ENCODE measurements at regions not wholly inside any gene's neighbourhood (a gene's known extent, or its start where the extent isn't known, plus 50 kb on each side); places are given as distances from the start of the nearest gene placed in this dataset.

- Histone ChIP-seq H3K27ac (no peak overlapping the region), H3K9me3 (no peaks in the 10 kb centered on the region), H3K4me1 (no peaks in the 10 kb centered on the region), H3K36me3 (no peaks in the 10 kb centered on the region), H3K4me3 (no peak overlapping the region), H3K27me3 (no peaks in the 10 kb centered on the region)
- 2% methylated on average over 12 of the region's 17 CpGs for WGBS (ENCODE audit: insufficient coverage, low coverage, low lambda C conversion rate, missing lambda C conversion rate)
- intact Hi-C loops (cut with DNase I) = no loop called here
- ATAC-seq (no peak), DNase-seq (no peak)
- TF ChIP-seq POLR2A (IDR thresholded peaks at IDR 0.05) = no peak
- TF ChIP-seq CTCF (IDR thresholded peaks at IDR 0.05) = no peak
Measured at GRCh38 chr16:86444261-86444660, 66.1 kb upstream of the FOXF1 start.

GRCh38 chr16:86444661-86445060 is 65.7 kb upstream of the FOXF1 start:
- WGBS (ENCODE audit: insufficient coverage, low coverage, low lambda C conversion rate, missing lambda C conversion rate) = 32% methylated on average over 5 of the region's 5 CpGs
- intact Hi-C loops (cut with DNase I) = no loop called here
- Histone ChIP-seq H3K4me1 (no peaks in the 10 kb centered on the region), H3K27ac (no peak overlapping the region), H3K27me3 (no peaks in the 10 kb centered on the region), H3K36me3 (no peaks in the 10 kb centered on the region), H3K4me3 (no peak overlapping the region), H3K9me3 (no peaks in the 10 kb centered on the region)
- no peak for TF ChIP-seq POLR2A (IDR thresholded peaks at IDR 0.05)
- no peak for TF ChIP-seq CTCF (IDR thresholded peaks at IDR 0.05)
- ATAC-seq = no peak
- DNase-seq = no peak

GRCh38 chr16:86446279-86446678 is 64.0 kb upstream of the FOXF1 start:
- TF ChIP-seq POLR2A (IDR thresholded peaks at IDR 0.05) (no peak), CTCF (IDR thresholded peaks at IDR 0.05) (no peak)
- H3K9me3 ChIP-seq = no peaks in the 10 kb centered on the region
- no peaks in the 10 kb centered on the region for H3K27me3 ChIP-seq
- intact Hi-C loops (cut with DNase I) = no loop called here
- no peak overlapping the region for H3K4me3 ChIP-seq
- ATAC-seq (no peak), DNase-seq (no peak)
- no peaks in the 10 kb centered on the region for H3K4me1 ChIP-seq
- WGBS (ENCODE audit: insufficient coverage, low coverage, low lambda C conversion rate, missing lambda C conversion rate) = 41% methylated on average over 6 of the region's 7 CpGs
- no peak overlapping the region for H3K27ac ChIP-seq
- H3K36me3 ChIP-seq = no peaks in the 10 kb centered on the region

- no peaks in the 10 kb centered on the region for H3K27me3 ChIP-seq
- H3K4me3 ChIP-seq = no peak overlapping the region
- 40% methylated on average over 1 of the region's 3 CpGs for WGBS (ENCODE audit: insufficient coverage, low coverage, low lambda C conversion rate, missing lambda C conversion rate)
- ATAC-seq (no peak), DNase-seq (no peak)
- no peaks in the 10 kb centered on the region for H3K9me3 ChIP-seq
- H3K36me3 ChIP-seq = no peaks in the 10 kb centered on the region
- no peaks in the 10 kb centered on the region for H3K4me1 ChIP-seq
- no peak overlapping the region for H3K27ac ChIP-seq
- intact Hi-C loops (cut with DNase I) = no loop called here
- TF ChIP-seq POLR2A (IDR thresholded peaks at IDR 0.05) (no peak), CTCF (IDR thresholded peaks at IDR 0.05) (no peak)
Measured at GRCh38 chr16:86447228-86447627, 63.1 kb upstream of the FOXF1 start.

- no peak for TF ChIP-seq POLR2A (IDR thresholded peaks at IDR 0.05)
- TF ChIP-seq CTCF (IDR thresholded peaks at IDR 0.05) = no peak
- WGBS (ENCODE audit: insufficient coverage, low coverage, low lambda C conversion rate, missing lambda C conversion rate) = 43% methylated on average over 11 of the region's 11 CpGs
- Histone ChIP-seq H3K9me3 (no peaks in the 10 kb centered on the region), H3K36me3 (no peaks in the 10 kb centered on the region), H3K27me3 (no peaks in the 10 kb centered on the region), H3K27ac (no peak overlapping the region), H3K4me1 (no peaks in the 10 kb centered on the region), H3K4me3 (no peak overlapping the region)
- DNase-seq (no peak), ATAC-seq (no peak)
- intact Hi-C loops (cut with DNase I) = no loop called here
Measured at GRCh38 chr16:86448306-86448890, 61.9 kb upstream of the FOXF1 start.
